ENCODE measurements at regions not wholly inside any gene's neighbourhood (a gene's known extent, or its start where the extent isn't known, plus 50 kb on each side); places are given as distances from the start of the nearest gene placed in this dataset.
A peak's percentile ranks its signal among the peaks of the same experiment; 100 is the strongest.

DNA sequence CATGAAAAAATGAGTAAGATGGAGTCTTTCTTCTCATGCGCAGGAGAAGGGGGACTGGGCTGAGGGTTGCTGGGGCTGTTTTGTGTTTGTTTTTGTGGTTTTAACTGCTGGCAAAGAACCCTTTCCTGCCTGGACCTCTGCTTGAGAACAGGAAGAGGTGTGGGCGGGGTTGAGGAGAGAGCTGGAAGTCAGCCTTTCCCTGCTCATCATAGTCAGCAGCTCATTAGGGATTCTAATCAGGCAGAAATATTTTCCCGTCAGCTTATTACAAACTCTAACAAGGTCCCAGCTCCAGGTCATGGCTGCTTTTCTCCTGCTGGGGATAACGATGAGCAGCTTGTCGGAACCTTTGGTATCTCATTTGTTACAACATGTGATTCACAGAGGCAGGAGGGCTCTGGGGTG is 185.0 kb upstream of the NRXN3 start:
- no peaks in the 10 kb centered on the region for H3K9me3 ChIP-seq
- WGBS, 2 donors: 42 to 51% methylated on average over 5 of the region's 5 CpGs
- intact Hi-C loops (cut with DNase I): no loop called here
- H3K4me3 ChIP-seq: no peak overlapping the region
- H3K27ac ChIP-seq: no peak overlapping the region
- TF ChIP-seq, protein P1, sequence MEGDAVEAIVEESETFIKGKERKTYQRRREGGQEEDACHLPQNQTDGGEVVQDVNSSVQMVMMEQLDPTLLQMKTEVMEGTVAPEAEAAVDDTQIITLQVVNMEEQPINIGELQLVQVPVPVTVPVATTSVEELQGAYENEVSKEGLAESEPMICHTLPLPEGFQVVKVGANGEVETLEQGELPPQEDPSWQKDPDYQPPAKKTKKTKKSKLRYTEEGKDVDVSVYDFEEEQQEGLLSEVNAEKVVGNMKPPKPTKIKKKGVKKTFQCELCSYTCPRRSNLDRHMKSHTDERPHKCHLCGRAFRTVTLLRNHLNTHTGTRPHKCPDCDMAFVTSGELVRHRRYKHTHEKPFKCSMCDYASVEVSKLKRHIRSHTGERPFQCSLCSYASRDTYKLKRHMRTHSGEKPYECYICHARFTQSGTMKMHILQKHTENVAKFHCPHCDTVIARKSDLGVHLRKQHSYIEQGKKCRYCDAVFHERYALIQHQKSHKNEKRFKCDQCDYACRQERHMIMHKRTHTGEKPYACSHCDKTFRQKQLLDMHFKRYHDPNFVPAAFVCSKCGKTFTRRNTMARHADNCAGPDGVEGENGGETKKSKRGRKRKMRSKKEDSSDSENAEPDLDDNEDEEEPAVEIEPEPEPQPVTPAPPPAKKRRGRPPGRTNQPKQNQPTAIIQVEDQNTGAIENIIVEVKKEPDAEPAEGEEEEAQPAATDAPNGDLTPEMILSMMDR (IDR thresholded peaks at IDR 0.05): no peak
- TF ChIP-seq POLR2A (IDR thresholded peaks at IDR 0.05): no peak
- DNase-seq: no peak
- no peaks in the 10 kb centered on the region for H3K36me3 ChIP-seq
- peaks cover 0 to 15% (median 0%) of the 10 kb centered on the region in 4 donors for H3K27me3 ChIP-seq
- H3K4me1 ChIP-seq: peaks cover 0 to 10% (median 3%) of the 10 kb centered on the region in 3 donors

- H3K4me1 ChIP-seq: no peaks in the 10 kb centered on the region
- DNase-seq: no peak
- H3K9me3 ChIP-seq: no peaks in the 10 kb centered on the region
- no peak overlapping the region for H3K4me3 ChIP-seq
- intact Hi-C loops (cut with DNase I): no loop called here
- TF ChIP-seq POLR2A (IDR thresholded peaks at IDR 0.05): no peak
- TF ChIP-seq, protein P1 (IDR thresholded peaks at IDR 0.05): no peak
- H3K36me3 ChIP-seq: no peaks in the 10 kb centered on the region
- H3K27me3 ChIP-seq: peaks cover 0 to 5% (median 0%) of the 10 kb centered on the region in 4 donors
- WGBS, 2 donors: 24 to 33% methylated on average over 1 of the region's 1 CpG
- no peak overlapping the region for H3K27ac ChIP-seq
Measured at GRCh38 chr14:77986773-77987172, 183.4 kb upstream of the NRXN3 start.

DNA sequence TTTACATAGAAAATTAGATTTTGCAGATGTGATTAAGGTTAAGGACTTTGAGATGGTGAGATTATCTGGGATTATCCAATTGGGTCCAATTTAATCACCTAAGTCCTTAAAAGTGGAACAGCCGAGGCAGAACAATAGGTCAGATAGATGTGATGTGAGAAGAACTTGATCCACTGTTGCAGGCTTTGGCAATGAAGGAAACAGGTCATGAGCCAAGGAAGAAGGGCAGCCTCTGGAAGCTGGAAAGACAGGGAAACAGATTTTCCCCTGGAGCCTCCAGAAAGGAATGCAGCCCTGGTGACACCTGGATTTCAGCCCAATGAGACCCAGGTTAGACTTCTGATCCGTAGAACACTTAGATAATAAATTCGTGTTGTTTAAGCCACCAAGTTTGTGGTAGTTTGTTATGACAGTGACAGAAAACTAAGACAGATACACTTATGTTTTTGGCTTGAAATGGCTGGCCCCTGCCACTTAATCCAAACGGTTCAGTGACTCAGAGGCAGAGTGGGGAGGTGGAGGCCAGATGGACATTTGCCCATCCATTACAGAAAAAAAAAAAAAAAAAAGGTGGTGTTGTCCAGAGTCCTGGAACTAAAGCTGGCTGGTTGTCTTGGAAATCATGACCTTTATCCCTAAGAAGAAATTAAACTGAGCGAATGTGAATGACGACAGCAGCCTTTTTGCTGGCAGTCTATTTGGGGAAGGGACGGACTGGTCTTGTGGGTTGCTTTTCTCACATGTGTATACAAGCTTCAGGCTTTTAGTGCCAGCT is 181.9 kb upstream of the NRXN3 start:
- H3K27ac ChIP-seq: no peak overlapping the region
- WGBS, 2 donors: 58 to 62% methylated on average over 7 of the region's 7 CpGs
- intact Hi-C loops (cut with DNase I): no loop called here
- no peak overlapping the region for H3K4me3 ChIP-seq
- no peaks in the 10 kb centered on the region for H3K9me3 ChIP-seq
- H3K36me3 ChIP-seq: no peaks in the 10 kb centered on the region
- no peaks in the 10 kb centered on the region for H3K4me1 ChIP-seq
- no peak for DNase-seq
- H3K27me3 ChIP-seq: no peaks in the 10 kb centered on the region
- no peak for TF ChIP-seq POLR2A (IDR thresholded peaks at IDR 0.05)
- TF ChIP-seq, protein P1 (IDR thresholded peaks at IDR 0.05): no peak

DNA sequence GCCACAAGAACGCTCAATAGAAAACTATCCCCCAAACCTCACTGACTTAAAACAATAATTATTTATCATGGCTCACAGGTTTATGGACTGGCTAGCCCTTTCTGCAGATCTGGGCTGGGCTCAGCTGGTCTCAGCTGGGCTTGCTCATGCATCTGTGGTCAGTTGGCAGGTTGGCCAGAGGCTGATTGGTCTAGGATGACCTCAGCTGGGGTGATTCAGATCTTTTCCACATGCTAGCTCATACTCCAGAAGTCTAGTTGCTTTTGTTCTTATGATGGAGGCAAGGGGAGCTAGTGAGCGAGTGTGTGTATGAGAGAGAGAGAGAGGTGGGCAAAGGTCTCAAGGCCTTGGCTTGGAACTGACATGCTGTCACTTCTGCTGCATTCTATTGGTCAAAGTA is 181.2 kb upstream of the NRXN3 start:
- Histone ChIP-seq H3K27me3 (no peaks in the 10 kb centered on the region), H3K4me1 (no peaks in the 10 kb centered on the region), H3K4me3 (no peak overlapping the region), H3K27ac (peak overlapping the region in 3 of 4 donors; percentile 9 to 34 (median 13)), H3K36me3 (no peaks in the 10 kb centered on the region), H3K9me3 (no peaks in the 10 kb centered on the region)
- 78 to 85% methylated on average over 2 of the region's 2 CpGs for WGBS, 2 donors
- no peak for TF ChIP-seq POLR2A (IDR thresholded peaks at IDR 0.05)
- TF ChIP-seq, protein P1 (IDR thresholded peaks at IDR 0.05): no peak
- intact Hi-C loops (cut with DNase I): no loop called here
- DNase-seq: no peak

- no peak for TF ChIP-seq POLR2A (IDR thresholded peaks at IDR 0.05)
- TF ChIP-seq, protein P1 (IDR thresholded peaks at IDR 0.05): no peak
- H3K36me3 ChIP-seq: no peaks in the 10 kb centered on the region
- WGBS, 2 donors: 59 to 66% methylated on average over 11 to 15 of the region's 16 CpGs
- intact Hi-C loops (cut with DNase I): no loop called here
- no peaks in the 10 kb centered on the region for H3K9me3 ChIP-seq
- no peaks in the 10 kb centered on the region for H3K4me1 ChIP-seq
- H3K4me3 ChIP-seq: no peak overlapping the region
- DNase-seq: no peak
- H3K27me3 ChIP-seq: no peaks in the 10 kb centered on the region
- peak overlapping the region in 3 of 4 donors; percentile 9 to 34 (median 13) for H3K27ac ChIP-seq
Measured at GRCh38 chr14:77989441-77989991, 180.7 kb upstream of the NRXN3 start.

All from esophagus squamous epithelium (tissue), 5 donors.